K562 (cell line): ENCODE measurements at regions not wholly inside any gene's neighbourhood (a gene's known extent, or its start where the extent isn't known, plus 50 kb on each side); places are given as distances from the start of the nearest gene placed in this dataset.

Source experiments
- KLF6 ChIP-seq: fragments of 250-450 bp; sonication (Bioruptor Pico); IDR thresholded peaks from 2 replicates; pipeline ENCODE4 v1.4.0; 2020; ENCODE audit warnings: mild to moderate bottlenecking, moderate library complexity, borderline replicate concordance
- ZEB2 ChIP-seq: fragments of 450-650 bp; IDR thresholded peaks from 2 replicates; pipeline ENCODE4 v1.6.1; 2016
- TF ChIP-seq, protein P1 (sequence below): sonication (generic); formaldehyde crosslinking; IDR thresholded peaks from 2 replicates; pipeline ENCODE4 v1.8.0; 2023; ENCODE audit warnings: missing genetic modification reagents, mild to moderate bottlenecking, borderline replicate concordance
- TF ChIP-seq, protein P2 (sequence below), 2 experiments: fragments of 450-650 bp; IDR thresholded peaks; 2 replicates each; pipeline ENCODE4 v1.6.1; 2018; ENCODE audit warnings: mild to moderate bottlenecking in 2 of 2, low read depth in 1 of 2; ENCODE audit not compliant: partially characterized antibody in 2 of 2
- TF ChIP-seq, protein P3 (sequence below), 3 experiments: fragments of 200-800 bp in 1 of 3; fragments of 250-450 bp in 1 of 3; fragments of 450-650 bp in 1 of 3; sonication (Bioruptor Pico) in 1 of 3; sonication (Bioruptor generic) in 1 of 3; formaldehyde crosslinking in 1 of 3; IDR thresholded peaks; 2 replicates each; pipeline versions ENCODE4 v1.6.1 to v1.8.0; 2016 to 2022; ENCODE audit warnings: mild to moderate bottlenecking in 2 of 3, missing genetic modification characterization in 2 of 3, missing compliant biosample characterization in 1 of 3, moderate library complexity in 1 of 3

DNA sequence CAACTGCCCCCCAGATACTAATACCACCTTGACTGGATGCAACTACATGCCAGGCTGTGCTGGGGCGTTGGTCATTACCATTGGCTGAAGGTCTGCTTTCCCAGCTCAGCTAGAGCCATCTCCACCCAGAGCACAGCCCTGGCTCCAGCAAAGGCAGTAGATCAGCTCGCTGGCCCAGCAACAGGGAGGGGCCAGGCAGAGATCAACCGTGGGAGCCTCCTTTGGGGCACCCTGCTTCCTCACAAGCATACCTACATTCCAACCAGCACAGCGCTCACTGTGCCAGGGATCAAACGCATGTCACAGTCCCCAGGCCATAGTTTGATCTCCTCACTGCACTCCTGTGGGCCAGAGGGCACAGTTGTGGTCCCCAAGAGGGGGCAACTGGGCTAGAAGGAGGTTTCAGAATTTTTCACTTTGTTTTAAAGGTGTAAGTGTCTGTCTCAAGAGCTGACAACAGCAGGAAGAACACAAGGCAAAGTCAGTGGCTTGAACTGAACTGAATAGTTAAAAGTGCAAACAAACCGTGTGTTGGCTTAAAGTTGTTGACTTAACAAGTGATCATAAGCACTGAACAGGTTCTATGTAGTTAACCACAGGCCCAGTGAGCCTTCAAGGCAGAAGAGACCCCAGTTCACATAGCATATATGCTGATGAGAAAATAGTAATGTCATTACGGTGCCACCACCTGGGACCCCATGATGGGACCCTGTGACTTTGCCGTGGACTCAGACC lies 70.1 kb upstream of the BZW1 start (continued):
- TF ChIP-seq, protein P1, sequence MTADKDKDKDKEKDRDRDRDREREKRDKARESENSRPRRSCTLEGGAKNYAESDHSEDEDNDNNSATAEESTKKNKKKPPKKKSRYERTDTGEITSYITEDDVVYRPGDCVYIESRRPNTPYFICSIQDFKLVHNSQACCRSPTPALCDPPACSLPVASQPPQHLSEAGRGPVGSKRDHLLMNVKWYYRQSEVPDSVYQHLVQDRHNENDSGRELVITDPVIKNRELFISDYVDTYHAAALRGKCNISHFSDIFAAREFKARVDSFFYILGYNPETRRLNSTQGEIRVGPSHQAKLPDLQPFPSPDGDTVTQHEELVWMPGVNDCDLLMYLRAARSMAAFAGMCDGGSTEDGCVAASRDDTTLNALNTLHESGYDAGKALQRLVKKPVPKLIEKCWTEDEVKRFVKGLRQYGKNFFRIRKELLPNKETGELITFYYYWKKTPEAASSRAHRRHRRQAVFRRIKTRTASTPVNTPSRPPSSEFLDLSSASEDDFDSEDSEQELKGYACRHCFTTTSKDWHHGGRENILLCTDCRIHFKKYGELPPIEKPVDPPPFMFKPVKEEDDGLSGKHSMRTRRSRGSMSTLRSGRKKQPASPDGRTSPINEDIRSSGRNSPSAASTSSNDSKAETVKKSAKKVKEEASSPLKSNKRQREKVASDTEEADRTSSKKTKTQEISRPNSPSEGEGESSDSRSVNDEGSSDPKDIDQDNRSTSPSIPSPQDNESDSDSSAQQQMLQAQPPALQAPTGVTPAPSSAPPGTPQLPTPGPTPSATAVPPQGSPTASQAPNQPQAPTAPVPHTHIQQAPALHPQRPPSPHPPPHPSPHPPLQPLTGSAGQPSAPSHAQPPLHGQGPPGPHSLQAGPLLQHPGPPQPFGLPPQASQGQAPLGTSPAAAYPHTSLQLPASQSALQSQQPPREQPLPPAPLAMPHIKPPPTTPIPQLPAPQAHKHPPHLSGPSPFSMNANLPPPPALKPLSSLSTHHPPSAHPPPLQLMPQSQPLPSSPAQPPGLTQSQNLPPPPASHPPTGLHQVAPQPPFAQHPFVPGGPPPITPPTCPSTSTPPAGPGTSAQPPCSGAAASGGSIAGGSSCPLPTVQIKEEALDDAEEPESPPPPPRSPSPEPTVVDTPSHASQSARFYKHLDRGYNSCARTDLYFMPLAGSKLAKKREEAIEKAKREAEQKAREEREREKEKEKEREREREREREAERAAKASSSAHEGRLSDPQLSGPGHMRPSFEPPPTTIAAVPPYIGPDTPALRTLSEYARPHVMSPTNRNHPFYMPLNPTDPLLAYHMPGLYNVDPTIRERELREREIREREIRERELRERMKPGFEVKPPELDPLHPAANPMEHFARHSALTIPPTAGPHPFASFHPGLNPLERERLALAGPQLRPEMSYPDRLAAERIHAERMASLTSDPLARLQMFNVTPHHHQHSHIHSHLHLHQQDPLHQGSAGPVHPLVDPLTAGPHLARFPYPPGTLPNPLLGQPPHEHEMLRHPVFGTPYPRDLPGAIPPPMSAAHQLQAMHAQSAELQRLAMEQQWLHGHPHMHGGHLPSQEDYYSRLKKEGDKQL (CRISPR knock-in tag) = no peak
- TF ChIP-seq, protein P2, sequence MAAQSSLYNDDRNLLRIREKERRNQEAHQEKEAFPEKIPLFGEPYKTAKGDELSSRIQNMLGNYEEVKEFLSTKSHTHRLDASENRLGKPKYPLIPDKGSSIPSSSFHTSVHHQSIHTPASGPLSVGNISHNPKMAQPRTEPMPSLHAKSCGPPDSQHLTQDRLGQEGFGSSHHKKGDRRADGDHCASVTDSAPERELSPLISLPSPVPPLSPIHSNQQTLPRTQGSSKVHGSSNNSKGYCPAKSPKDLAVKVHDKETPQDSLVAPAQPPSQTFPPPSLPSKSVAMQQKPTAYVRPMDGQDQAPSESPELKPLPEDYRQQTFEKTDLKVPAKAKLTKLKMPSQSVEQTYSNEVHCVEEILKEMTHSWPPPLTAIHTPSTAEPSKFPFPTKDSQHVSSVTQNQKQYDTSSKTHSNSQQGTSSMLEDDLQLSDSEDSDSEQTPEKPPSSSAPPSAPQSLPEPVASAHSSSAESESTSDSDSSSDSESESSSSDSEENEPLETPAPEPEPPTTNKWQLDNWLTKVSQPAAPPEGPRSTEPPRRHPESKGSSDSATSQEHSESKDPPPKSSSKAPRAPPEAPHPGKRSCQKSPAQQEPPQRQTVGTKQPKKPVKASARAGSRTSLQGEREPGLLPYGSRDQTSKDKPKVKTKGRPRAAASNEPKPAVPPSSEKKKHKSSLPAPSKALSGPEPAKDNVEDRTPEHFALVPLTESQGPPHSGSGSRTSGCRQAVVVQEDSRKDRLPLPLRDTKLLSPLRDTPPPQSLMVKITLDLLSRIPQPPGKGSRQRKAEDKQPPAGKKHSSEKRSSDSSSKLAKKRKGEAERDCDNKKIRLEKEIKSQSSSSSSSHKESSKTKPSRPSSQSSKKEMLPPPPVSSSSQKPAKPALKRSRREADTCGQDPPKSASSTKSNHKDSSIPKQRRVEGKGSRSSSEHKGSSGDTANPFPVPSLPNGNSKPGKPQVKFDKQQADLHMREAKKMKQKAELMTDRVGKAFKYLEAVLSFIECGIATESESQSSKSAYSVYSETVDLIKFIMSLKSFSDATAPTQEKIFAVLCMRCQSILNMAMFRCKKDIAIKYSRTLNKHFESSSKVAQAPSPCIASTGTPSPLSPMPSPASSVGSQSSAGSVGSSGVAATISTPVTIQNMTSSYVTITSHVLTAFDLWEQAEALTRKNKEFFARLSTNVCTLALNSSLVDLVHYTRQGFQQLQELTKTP (IDR thresholded peaks at IDR 0.05; ENCODE audit: low read depth in 1 of 2, partially characterized antibody in 2 of 2) = no peak
- TF ChIP-seq, protein P3, sequence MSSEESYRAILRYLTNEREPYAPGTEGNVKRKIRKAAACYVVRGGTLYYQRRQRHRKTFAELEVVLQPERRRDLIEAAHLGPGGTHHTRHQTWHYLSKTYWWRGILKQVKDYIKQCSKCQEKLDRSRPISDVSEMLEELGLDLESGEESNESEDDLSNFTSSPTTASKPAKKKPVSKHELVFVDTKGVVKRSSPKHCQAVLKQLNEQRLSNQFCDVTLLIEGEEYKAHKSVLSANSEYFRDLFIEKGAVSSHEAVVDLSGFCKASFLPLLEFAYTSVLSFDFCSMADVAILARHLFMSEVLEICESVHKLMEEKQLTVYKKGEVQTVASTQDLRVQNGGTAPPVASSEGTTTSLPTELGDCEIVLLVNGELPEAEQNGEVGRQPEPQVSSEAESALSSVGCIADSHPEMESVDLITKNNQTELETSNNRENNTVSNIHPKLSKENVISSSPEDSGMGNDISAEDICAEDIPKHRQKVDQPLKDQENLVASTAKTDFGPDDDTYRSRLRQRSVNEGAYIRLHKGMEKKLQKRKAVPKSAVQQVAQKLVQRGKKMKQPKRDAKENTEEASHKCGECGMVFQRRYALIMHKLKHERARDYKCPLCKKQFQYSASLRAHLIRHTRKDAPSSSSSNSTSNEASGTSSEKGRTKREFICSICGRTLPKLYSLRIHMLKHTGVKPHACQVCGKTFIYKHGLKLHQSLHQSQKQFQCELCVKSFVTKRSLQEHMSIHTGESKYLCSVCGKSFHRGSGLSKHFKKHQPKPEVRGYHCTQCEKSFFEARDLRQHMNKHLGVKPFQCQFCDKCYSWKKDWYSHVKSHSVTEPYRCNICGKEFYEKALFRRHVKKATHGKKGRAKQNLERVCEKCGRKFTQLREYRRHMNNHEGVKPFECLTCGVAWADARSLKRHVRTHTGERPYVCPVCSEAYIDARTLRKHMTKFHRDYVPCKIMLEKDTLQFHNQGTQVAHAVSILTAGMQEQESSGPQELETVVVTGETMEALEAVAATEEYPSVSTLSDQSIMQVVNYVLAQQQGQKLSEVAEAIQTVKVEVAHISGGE (CRISPR knock-in tag; IDR thresholded peaks at IDR 0.05) = no peak
- TF ChIP-seq KLF6 (CRISPR knock-in tag) = no peak
- TF ChIP-seq ZEB2 = no peak
- TF ChIP-seq, all 486 proteins: peak for 0
